ENCODE measurements at regions not wholly inside any gene's neighbourhood (a gene's known extent, or its start where the extent isn't known, plus 50 kb on each side); places are given as distances from the start of the nearest gene placed in this dataset.

DNA sequence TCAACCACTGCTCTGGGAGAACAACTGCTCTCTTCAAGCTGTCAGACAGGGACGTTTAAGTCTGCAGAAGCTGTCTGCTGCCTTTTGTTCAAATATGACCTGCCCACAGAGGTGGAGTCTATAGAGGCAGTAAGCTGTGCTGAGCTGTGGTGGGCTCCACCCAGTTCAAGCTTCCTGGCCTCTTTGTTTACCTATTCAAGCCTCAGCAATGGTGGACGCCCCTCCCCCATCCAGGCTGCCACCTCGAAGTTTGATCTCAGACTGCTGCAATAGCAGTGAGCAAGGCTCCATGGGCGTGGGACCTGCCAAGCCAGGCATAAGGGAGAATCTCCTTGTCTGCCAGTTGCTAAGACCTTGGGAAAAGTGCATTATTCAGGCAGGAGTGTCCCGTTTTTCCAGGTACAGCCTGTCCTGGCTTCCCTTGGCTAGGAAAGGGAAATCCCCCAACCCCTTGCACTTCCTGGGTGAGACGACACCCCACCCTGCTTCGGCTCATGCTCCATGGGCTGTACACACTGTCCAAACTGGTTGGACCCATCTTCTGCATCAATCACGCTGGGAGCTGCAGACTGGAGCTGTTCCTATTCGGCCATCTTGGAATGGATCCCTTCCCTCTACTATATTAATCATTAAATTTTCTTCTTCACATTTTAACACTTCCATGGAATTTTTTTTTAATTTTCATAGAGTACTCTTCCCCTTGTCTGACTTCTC lies 167.0 kb upstream of the UBE2E2 start:
- Histone ChIP-seq H3K9ac (replicated peaks in 1 of 4; ENCODE audit: extremely low read depth in 1 of 4, low read depth in 3 of 4, low read length in 3 of 4) (no peak overlapping the region), H4K5ac (ENCODE audit: insufficient read length, low read depth, low read length) (no peak overlapping the region), H4K91ac (replicated peaks; ENCODE audit: insufficient read length, low read length) (no peak overlapping the region), H3K4me3 (ENCODE audit: extremely low read depth in 1 of 4, insufficient read depth in 2 of 4, low read depth in 3 of 4, low read length in 4 of 4) (no peak overlapping the region), H3K4ac (replicated peaks; ENCODE audit: insufficient read length, low read depth, low read length) (no peak overlapping the region), H3K36me3 (ENCODE audit: control insufficient read depth in 2 of 4, insufficient read depth in 4 of 4, low read length in 3 of 4) (no peaks in the 10 kb centered on the region), H3K14ac (ENCODE audit: insufficient read length) (no peak overlapping the region), H2AK5ac (ENCODE audit: low read depth, low read length) (no peak overlapping the region), H3K4me2 (ENCODE audit: insufficient read depth in 1 of 2, low read depth in 2 of 2, low read length in 2 of 2) (no peak overlapping the region), H3K18ac (ENCODE audit: extremely low read depth, low read length) (no peak overlapping the region; the same call in 1 of the 2 replicates), H3K23me2 (ENCODE audit: low read depth, low read length) (no peaks in the 10 kb centered on the region), H2AFZ (ENCODE audit: low read length) (peak overlapping the region; percentile 69), H2BK15ac (ENCODE audit: low read length) (no peak overlapping the region), H3K4me1 (replicated peaks in 1 of 4; ENCODE audit: control insufficient read depth in 3 of 4, insufficient read depth in 4 of 4, low read length in 3 of 4) (peaks cover 0 to 5% (median 2%) of the 10 kb centered on the region in 4 experiments; a peak in 3 of 7 replicates), H4K20me1 (replicated peaks in 1 of 2; ENCODE audit: control insufficient read depth in 1 of 2, insufficient read depth in 2 of 2, low read length in 2 of 2) (no peaks in the 10 kb centered on the region), H2BK120ac (replicated peaks; ENCODE audit: low read depth, low read length) (peak overlapping the region; percentile 15), H3K23ac (ENCODE audit: insufficient read length) (no peak overlapping the region), H3K79me1 (ENCODE audit: low read depth, low read length) (no peaks in the 10 kb centered on the region), H3K27me3 (replicated peaks in 1 of 4; ENCODE audit: control insufficient read depth in 3 of 4, extremely low read depth in 1 of 4, insufficient read depth in 3 of 4, low read length in 3 of 4) (no peaks in the 10 kb centered on the region), H2BK5ac (ENCODE audit: low read depth, low read length) (peak overlapping the region; percentile 62; the same call in 1 of the 2 replicates), H3K9me3 (ENCODE audit: insufficient read depth in 2 of 2, low read depth in 1 of 2, low read length in 1 of 2) (no peaks in the 10 kb centered on the region), H4K8ac (ENCODE audit: extremely low read depth, insufficient read depth, low read length) (no peak overlapping the region; the same call in 1 of the 2 replicates), H2BK12ac (ENCODE audit: low read depth, low read length) (peak overlapping the region; percentile 18; the same call in 1 of the 2 replicates), H3K79me2 (ENCODE audit: control insufficient read depth in 1 of 2, insufficient read depth in 2 of 2, low read length in 2 of 2) (no peaks in the 10 kb centered on the region), H2BK20ac (ENCODE audit: low read length) (0 out of 2 replicates have a peak overlapping the region, but pooled peaks have one; percentile 61), H3K27ac (ENCODE audit: low read depth, low read length) (no peak overlapping the region), H3K56ac (replicated peaks; ENCODE audit: insufficient read length, low read depth, low read length) (no peak overlapping the region)
- FAIRE-seq = no peak
- WGBS, 2 experiments (ENCODE audit: extremely low coverage in 1 of 2, insufficient coverage in 1 of 2, insufficient read length in 1 of 2, insufficient replicate concordance in 2 of 2, low coverage in 1 of 2, low lambda C conversion rate in 2 of 2, missing lambda C conversion rate in 1 of 2) = 81% methylated on average over 9 of the region's 9 CpGs; no CpG with 5 or more reads in 1 of the 2 experiments
- TF ChIP-seq HDAC2 (IDR thresholded peaks at IDR 0.05; ENCODE audit: borderline replicate concordance in 1 of 2, low read depth in 2 of 2, low read length in 2 of 2) = no peak
- TF ChIP-seq TAF7 (optimal IDR thresholded peaks at IDR 0.05; ENCODE audit: borderline replicate concordance, low read depth, low read length) = no peak
- no peak for TF ChIP-seq CBX8 (IDR thresholded peaks at IDR 0.05; ENCODE audit: borderline replicate concordance, low read depth, low read length)
- TF ChIP-seq SIX5 (IDR thresholded peaks at IDR 0.05; ENCODE audit: low read depth, low read length) = no peak
- TF ChIP-seq CTBP2 (IDR thresholded peaks at IDR 0.05; ENCODE audit: borderline replicate concordance, insufficient read depth, insufficient read length, low read length) = no peak
- no peak for TF ChIP-seq BACH1 (IDR thresholded peaks at IDR 0.05; ENCODE audit: low read length)
- TF ChIP-seq YY1 (IDR thresholded peaks at IDR 0.05; ENCODE audit: low read depth, low read length) = no peak
- TF ChIP-seq TEAD4 (IDR thresholded peaks at IDR 0.05; ENCODE audit: low read depth, low read length) = no peak
- no peak for TF ChIP-seq JUN (IDR thresholded peaks at IDR 0.05; ENCODE audit: low read depth, low read length)
- no peak for DNase-seq (ENCODE audit: low read depth in 1 of 2, low spot score in 2 of 2)
- ChIA-PET POLR2A (ENCODE audit: partially characterized antibody) (no interaction called here), CTCF (ENCODE audit: partially characterized antibody) (no interaction called here)

All from H1 (cell line).